ENCODE measurements at regions not wholly inside any gene's neighbourhood (a gene's known extent, or its start where the extent isn't known, plus 50 kb on each side); places are given as distances from the start of the nearest gene placed in this dataset.
A peak's percentile ranks its signal among the peaks of the same experiment; 100 is the strongest.

DNA sequence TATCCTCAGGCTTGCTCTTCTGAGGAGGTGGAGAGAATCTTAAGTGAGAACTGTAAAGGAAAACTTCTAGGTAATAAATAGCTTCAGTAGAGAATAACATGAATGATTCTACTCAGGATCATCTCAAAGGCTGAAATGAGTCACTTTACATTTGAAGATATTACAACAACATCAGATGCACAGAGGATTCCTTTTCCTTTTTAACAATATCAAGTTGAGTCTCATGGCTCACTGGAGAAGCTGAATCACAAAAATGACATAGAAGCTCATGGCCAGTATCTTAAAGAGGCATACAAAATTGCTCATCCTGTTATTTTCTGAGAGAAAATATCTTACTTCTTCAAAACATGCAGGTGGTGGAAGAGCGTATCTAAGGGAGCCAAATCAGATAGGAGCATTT is 72.5 kb upstream of the EMCN start:
- no peak for DNase-seq
- peaks cover 6% of the 10 kb centered on the region for H3K4me1 ChIP-seq

DNA sequence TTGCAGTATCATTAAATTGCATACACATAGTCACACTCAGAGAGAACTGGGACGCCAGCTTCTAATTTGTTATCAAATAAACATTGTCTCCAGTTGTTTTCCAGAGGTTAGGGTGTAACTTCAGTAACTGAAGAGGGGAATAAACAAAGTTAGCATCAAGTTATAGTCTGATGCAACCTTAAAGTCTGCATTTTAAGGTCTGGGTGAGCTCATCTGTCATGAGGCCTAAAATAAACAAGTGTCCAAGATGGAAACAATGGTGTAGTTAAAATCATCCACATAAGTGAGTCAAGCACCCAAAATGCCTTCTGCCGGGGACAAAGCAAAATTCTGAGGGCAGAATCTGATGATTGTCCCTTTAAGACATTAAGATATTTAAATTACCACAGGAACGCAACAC is 70.3 kb upstream of the EMCN start:
- H3K4me1 ChIP-seq, result peaks cover 6% of the 10 kb centered on the region
- H3K27ac ChIP-seq, result no peak overlapping the region
- H3K9me3 ChIP-seq (replicated peaks), result no peaks in the 10 kb centered on the region
- H3K36me3 ChIP-seq, result no peaks in the 10 kb centered on the region
- no peaks in the 10 kb centered on the region for H3K27me3 ChIP-seq
- H3K4me3 ChIP-seq, result no peak overlapping the region
- DNase-seq, result no peak

More for the DNA sequence above, 72.5 kb upstream of the EMCN start:
- H3K36me3 ChIP-seq, result no peaks in the 10 kb centered on the region
- H3K27ac ChIP-seq, result no peak overlapping the region
- H3K27me3 ChIP-seq, result no peaks in the 10 kb centered on the region
- H3K4me3 ChIP-seq, result no peak overlapping the region
- H3K9me3 ChIP-seq (replicated peaks), result no peaks in the 10 kb centered on the region

DNA sequence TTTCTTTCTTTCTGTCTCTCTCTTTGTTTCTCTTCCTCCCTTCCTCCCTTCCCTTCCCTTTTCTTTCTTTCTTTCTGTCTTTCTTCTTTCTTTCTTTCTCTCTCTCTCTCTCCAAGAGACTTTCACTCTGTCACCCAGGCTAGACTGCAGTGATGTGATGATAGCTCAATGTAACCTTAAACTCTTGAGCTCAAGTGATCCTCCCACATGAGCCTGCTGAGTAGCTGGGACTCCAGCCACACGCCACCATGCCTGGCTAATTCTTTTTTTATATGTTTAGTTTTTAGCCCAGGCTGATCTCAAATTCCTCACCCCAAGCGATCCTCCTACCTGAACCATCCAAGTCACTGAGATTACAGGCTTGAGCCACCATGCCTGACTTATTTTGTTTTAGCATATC is 64.3 kb upstream of the EMCN start:
- DNase-seq, result peak; percentile 10 to 56
- H3K9me3 ChIP-seq (replicated peaks), result no peaks in the 10 kb centered on the region; the same call in 1 of the 2 replicates
- no peak overlapping the region for H3K4me3 ChIP-seq
- H3K27me3 ChIP-seq, result no peaks in the 10 kb centered on the region
- peak overlapping the region; percentile 10; the same call in 1 of the 2 replicates for H3K27ac ChIP-seq
- H3K36me3 ChIP-seq, result no peaks in the 10 kb centered on the region
- H3K4me1 ChIP-seq, result peaks cover 19% of the 10 kb centered on the region

DNA sequence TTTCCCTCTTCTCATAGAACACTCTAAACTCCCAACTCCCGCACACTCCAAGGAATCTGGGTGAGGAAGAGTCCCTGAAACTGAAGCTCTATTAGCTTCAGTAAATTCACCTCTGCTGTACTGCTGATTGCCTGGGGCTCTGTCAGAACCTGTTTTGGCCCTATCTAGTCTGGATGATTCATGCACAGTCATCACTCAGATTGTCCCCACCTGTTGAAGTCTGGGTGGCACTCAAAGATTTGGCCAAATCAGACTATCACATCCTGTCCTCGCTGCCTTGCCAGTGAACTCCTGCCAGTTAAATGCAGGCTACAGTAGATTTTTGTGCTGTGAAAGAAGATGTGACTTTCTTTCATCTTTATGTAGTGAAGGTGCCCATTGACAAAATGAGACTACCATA is 63.5 kb upstream of the EMCN start:
- Histone ChIP-seq H3K4me1 (peaks cover 19% of the 10 kb centered on the region), H3K27ac (no peak overlapping the region), H3K27me3 (no peaks in the 10 kb centered on the region), H3K9me3 (replicated peaks) (no peaks in the 10 kb centered on the region; the same call in 1 of the 2 replicates), H3K36me3 (no peaks in the 10 kb centered on the region), H3K4me3 (no peak overlapping the region)
- DNase-seq, result peak; percentile 36 to 58

DNA sequence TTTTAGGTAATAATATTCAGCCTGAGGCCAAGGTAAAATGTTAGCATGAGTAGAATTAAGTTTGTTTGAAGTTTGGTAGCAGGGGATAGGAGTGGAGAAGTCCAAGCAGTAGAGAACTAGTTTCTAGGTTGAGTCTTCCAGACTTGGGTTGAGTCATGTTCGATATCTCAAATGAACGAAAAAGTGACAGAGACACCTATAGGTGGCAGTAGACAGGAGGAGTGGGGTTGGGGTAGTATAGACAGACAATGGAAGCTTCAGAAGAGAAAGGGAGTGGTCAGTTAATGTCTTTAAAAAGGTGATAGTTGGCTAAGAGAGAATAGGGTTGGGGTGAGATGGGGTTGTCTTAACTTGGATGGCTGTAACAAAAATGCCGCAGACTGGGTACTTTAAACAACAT is 58.7 kb upstream of the EMCN start:
- H3K4me3 ChIP-seq, result no peak overlapping the region
- H3K36me3 ChIP-seq, result no peaks in the 10 kb centered on the region
- no peaks in the 10 kb centered on the region for H3K27me3 ChIP-seq
- H3K9me3 ChIP-seq (replicated peaks), result no peaks in the 10 kb centered on the region; the same call in 1 of the 2 replicates
- H3K27ac ChIP-seq, result no peak overlapping the region
- DNase-seq, result no peak
- peaks cover 6% of the 10 kb centered on the region for H3K4me1 ChIP-seq

DNA sequence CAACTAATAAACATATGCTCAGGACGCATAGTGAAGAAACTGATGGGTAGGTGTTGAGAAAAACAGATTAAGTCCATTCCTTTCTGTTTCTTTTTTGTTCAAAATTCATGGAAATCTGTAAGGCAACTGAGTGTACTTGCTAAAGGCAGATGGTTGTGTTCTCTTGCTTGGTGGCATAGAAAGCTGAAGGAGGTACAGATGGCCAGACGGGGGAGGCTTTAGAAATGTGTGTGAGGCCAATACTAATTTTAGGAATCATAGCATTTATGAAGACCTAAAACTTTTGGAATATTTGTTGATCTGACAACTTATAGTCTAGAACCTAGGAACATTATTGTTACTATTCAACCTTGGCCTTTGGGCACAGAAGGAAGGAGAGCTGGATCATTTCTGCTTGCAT is 56.8 kb upstream of the EMCN start:
- Histone ChIP-seq H3K27me3 (no peaks in the 10 kb centered on the region), H3K36me3 (no peaks in the 10 kb centered on the region), H3K4me1 (no peaks in the 10 kb centered on the region), H3K4me3 (no peak overlapping the region), H3K27ac (no peak overlapping the region), H3K9me3 (replicated peaks) (no peaks in the 10 kb centered on the region; the same call in 1 of the 2 replicates)
- DNase-seq, result no peak

DNA sequence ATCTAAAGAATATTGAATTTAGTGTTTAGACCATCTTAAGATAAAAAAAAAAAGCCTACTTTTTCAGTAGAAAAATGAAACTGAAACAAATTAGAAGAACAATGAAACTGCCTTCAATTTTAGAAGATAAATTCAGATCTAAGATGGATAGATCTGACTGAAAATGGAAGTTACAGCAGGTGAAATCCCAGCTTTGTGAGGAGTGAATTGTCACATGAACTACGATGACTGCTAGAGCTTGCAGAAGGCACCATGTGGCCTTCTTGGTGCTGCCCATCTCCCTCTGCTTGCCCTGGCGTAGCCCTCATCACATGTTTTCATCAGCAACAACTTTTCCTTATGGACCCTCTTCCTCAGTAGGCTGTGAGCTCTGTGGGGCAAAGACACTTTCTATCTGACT is 51.4 kb upstream of the EMCN start:
- no peak overlapping the region for H3K4me3 ChIP-seq
- no peak overlapping the region for H3K27ac ChIP-seq
- H3K9me3 ChIP-seq (replicated peaks), result no peaks in the 10 kb centered on the region
- H3K27me3 ChIP-seq, result no peaks in the 10 kb centered on the region
- H3K36me3 ChIP-seq, result no peaks in the 10 kb centered on the region
- DNase-seq, result no peak
- H3K4me1 ChIP-seq, result no peaks in the 10 kb centered on the region
